Vagina (tissue), 2 donors: ENCODE measurements at regions not wholly inside any gene's neighbourhood (a gene's known extent, or its start where the extent isn't known, plus 50 kb on each side); places are given as distances from the start of the nearest gene placed in this dataset.

Experiments
- POLR2A ChIP-seq, 2 donors: fragments of 450-650 bp; IDR thresholded peaks; one replicate each; pipeline ENCODE4 v1.6.1; 2017; ENCODE audit warnings: antibody characterized with exemption in 2 of 2, mild to moderate bottlenecking in 2 of 2, moderate library complexity in 2 of 2
- POLR2AphosphoS5 ChIP-seq, 2 donors: sonication (generic); formaldehyde crosslinking; IDR thresholded peaks; one replicate each; pipeline ENCODE4 v1.9.0; 2017; ENCODE audit warnings: antibody characterized with exemption in 2 of 2, mild to moderate bottlenecking in 2 of 2, low read depth in 1 of 2; ENCODE audit not compliant: insufficient read depth in 1 of 2
- TF ChIP-seq, protein P1 (sequence below), 3 experiments: fragments of 450-650 bp in 2 of 3; fragments of 200-600 bp in 1 of 3; sonication (generic) in 1 of 3; IDR thresholded peaks; one replicate each; pipeline ENCODE4 v1.5.1; 2017 to 2019; ENCODE audit warnings: antibody characterized with exemption in 3 of 3, mild to moderate bottlenecking in 2 of 3, moderate library complexity in 2 of 3

DNA sequence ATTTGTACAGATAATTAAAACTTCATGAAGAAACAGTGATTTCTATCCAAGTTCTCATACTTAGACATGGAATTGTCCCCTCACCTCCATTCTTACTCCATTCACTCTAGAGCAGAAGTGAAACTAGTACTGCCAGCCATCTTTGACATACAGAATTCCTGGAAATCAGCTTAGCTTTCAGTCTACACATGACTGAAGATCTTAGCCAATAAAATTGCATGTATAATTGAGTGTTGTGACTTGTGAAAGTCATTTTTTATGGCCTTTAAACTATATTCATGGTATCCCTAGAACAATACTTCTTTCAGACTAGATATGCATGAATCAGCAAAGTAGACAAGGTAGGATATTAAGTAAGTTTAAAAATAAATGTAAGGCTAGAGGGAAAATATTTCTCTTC is 705.2 kb upstream of the ZNF608 start:
- TF ChIP-seq, protein P1, sequence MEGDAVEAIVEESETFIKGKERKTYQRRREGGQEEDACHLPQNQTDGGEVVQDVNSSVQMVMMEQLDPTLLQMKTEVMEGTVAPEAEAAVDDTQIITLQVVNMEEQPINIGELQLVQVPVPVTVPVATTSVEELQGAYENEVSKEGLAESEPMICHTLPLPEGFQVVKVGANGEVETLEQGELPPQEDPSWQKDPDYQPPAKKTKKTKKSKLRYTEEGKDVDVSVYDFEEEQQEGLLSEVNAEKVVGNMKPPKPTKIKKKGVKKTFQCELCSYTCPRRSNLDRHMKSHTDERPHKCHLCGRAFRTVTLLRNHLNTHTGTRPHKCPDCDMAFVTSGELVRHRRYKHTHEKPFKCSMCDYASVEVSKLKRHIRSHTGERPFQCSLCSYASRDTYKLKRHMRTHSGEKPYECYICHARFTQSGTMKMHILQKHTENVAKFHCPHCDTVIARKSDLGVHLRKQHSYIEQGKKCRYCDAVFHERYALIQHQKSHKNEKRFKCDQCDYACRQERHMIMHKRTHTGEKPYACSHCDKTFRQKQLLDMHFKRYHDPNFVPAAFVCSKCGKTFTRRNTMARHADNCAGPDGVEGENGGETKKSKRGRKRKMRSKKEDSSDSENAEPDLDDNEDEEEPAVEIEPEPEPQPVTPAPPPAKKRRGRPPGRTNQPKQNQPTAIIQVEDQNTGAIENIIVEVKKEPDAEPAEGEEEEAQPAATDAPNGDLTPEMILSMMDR (IDR thresholded peaks at IDR 0.05), result no peak
- no peak for TF ChIP-seq POLR2A (IDR thresholded peaks at IDR 0.05)
- no peak for TF ChIP-seq POLR2AphosphoS5 (IDR thresholded peaks at IDR 0.05; ENCODE audit: insufficient read depth in 1 of 2, low read depth in 1 of 2)
